Brain pericyte (primary cell): ENCODE measurements at regions not wholly inside any gene's neighbourhood (a gene's known extent, or its start where the extent isn't known, plus 50 kb on each side); places are given as distances from the start of the nearest gene placed in this dataset.

ENCODE experiments used
- DNase-seq: peaks from one replicate; pipeline ENCODE4 v3.0.0-alpha.2; 2012; ENCODE audit warnings: low read depth, low spot score

DNA sequence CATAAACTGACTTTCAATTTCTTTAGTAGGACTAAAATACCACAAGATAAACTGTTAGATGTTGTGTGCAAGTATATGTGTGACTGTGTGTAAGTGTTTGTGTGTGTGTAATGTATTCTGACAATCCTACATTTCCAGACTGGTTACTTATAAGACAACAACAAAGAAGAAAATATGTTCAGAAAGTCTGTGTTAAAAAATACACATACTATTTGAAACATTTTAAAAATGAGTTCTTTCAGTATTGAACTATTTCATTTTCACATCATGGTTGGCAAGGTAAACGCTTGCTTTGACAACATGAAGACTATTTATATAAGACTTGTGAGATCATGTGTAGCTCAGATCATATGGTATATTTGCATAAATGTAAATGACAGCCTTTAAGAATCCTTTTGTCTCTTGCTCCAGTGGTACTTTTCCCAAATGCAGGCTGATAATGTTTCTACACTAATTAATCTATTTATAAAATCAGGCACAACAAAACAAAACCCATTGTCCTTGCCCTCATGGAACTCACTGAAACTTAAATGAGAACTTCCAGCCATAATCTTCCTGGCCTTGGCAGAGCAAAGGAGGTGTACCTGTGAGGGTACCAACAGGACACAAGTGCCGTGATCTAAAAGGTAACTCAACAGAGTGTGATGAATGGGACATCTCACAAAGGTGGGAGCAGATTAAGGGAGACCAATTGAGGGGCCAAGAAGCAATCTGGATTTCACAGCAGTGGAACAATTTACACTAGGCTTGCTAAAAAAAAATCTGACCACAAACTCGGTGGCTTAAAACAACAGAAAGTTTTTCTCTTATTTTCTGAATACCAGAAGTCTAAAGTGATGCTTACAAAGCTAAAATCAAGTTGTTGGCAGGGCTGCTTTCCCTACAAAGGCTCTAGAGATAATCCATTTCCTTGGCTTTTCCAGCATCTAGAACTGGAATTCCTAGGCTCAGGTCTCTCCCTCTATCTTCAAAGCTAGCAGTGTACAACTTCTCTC lies 349.0 kb downstream of the TBC1D4 start:
- no peak for DNase-seq

DNA sequence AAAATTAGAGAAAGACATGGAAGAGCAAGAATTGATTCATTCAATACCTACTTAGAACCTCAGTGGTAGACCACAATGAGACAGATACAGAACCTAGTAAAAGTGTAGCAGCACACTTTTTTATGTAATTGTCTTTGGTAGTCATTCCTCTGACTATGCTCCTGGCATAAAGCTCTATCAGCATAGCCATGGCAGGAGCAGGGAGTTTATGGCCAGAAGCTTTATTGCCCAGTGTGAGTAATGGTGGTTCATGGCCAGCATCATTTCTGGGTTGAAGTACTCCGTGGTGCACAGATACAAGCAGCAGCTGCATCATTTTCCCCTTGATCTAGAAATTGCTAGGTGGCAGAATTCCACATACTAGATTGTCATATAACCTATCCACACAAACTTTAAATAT lies 352.6 kb downstream of the TBC1D4 start:
- DNase-seq = no peak

DNA sequence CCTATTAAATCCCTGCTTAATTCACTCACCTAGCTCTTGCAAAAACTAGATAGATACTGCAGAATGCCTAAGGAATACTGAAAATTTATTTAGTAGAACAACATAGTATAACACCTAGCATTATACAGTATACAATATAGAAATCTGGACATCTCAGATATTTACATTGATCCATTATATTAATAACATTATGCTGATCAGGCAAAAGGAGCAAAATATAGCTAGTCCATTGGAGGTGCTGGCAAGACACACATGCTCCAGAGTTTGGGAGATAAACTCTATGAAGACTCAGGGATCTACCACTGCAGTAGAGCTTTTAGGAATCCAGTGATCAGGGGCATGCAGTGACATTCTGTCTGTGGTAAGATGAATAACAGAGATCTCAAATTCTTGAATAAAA lies 357.6 kb downstream of the TBC1D4 start:
- no peak for DNase-seq

DNA sequence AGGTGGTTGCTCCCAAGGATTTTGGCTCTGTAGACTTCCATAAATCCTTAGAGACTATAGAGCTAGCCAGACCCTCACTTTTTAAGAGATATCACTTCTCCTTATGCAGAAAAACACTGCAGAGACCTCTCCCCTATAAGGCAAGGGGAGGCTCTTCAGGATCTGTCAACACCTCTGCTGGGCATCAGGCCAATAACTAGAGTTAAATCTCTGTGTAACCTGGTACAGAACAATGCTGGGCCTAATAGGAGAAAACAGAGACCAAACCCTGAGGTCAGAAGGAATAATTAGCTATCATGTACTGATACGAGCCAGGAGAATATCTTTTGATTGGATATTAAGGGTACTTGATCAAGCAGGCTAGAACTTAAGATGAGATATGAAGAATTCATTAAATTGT lies 358.5 kb downstream of the TBC1D4 start:
- DNase-seq = no peak

DNA sequence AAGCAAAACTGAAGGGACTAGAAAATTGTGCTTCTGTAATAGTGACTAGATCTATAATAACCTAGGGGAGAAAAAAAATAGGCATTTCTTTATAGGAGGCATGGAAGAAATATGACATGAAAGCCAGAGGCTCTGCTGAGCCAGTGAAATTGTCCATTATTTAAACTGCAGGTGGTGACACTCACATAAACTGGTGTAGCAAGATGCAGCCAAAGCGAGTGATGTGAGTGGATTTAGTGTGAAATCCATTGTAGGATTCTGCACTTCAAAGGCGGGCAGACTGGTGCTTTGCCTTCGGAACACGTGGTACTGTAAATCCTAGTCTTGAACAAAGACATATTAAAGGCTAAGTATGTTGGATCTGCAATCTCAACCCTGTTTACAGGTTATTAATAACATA lies 361.9 kb downstream of the TBC1D4 start:
- no peak for DNase-seq

DNA sequence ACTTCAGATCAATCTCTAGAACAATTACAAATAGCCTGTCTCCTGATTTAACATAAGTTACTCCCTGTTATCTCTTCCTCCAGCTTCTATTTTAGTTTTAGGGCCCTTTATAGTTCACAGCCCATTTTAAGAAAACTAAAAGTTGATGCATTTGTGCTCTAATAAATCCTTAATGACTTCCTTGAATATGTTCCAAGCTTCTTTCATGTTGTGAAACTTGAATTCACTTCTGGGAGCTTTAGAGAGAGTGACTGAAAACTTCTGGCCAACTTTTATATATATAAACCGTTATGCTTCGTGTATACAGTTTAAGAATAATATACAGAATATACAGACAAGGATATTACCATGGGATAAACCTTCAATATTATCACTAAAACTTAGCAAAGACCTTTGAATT lies 366.8 kb downstream of the TBC1D4 start:
- DNase-seq = no peak

DNA sequence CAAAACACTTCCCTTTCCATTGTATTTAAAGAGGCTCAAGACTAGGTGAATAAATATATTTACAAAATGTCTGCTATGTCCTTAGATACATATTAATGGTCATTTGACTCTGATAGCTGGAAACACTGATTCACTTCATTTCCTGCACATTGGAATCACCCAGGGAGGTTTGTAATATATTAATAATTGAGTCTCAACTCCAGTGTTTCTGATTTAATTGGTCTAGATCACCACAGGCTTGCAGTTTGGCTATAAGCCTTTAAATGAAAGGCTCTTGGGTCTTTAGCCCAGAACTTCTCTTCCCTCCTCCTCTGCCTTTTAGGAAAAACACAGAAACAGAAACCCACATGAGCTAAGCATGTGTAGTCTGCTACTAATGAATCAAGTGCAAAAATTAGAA lies 378.0 kb downstream of the TBC1D4 start:
- no peak for DNase-seq

DNA sequence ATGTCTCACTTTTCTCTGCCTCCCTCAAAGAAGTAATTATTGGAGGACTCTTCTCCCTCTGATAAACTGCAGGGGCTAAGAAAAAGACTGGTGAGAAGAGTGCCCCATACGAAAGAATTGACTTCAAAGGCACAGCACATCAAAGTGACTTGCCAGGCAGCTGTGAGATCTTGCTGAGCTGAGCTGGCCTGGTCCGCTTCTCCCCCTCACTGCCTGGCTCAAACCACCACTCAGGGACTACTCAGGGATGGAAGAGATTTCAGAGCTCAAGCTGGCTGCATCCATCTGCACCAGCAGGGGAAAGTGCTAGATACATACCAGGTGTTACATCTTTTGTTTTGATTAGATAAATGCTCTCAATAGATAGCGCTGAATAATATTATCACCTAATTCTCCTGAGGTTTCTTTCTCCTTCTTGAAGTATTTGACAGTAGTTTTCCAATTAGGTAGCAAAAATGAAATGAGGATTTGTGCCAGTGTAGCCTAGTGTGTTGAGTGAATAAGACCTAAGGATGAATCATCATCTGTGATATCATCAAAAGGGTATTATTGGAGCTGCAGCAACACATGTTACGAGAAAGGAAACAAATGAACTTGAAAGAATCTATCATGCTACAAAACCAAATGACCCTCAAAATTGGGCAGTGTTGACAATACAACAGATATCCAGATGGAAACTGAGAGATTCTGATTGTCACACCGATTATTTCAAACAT lies 379.8 kb downstream of the TBC1D4 start:
- no peak for DNase-seq

DNA sequence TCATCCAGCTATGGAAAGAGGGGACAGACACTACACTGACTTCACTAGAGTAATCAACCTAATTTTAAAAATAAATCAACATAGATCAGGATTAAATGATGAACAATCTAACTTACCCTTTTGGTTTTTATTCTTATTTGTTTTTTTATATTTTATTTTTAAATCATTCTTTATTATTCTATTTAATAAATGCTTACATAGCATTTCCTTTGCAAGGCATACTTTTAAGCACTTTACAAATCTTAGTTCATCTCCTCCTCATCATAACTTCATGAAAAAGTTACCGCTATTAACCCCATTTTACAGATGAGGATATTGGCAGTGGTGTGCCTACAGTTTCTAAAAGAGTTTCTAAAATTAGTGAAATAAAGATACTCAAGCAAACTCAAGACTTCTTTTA lies 380.6 kb downstream of the TBC1D4 start:
- DNase-seq = no peak

DNA sequence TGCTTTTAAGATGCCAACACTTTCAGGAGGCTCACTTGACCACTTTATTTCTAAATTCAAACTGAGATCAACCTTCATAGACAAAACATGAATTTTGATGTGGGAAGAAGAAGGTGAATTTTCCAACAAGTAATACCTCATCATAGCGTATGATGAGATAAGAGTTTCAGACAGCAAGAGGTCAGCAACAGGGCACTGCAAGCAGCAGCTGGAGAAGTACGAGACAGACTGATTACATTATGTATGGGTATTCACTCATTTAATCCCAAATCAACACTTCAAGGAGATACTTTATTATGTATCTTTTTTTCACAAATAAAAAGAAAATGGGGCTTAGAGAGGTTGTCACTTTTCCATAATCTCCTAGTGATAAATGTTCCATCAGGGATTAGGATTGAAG lies 389.8 kb downstream of the TBC1D4 start:
- no peak for DNase-seq

DNA sequence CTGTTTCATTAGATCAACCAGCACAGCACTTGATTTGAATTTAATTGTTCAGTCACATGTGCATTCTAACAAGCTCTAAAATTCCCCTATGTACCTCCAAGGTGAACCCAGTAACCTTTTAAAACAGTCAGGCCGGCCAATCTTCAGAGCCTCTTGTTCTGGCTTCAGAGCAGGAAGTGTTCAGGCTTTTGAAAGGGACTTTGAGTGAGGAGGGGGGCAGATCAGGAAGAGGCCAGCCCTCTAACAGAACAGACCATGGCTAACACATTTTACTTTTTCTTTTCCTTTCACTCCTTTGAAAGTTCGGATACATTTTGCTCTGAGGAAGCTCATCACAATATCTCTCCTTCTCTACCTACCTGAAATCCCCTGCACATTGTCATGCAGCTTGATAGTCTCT lies 390.3 kb downstream of the TBC1D4 start:
- no peak for DNase-seq

DNA sequence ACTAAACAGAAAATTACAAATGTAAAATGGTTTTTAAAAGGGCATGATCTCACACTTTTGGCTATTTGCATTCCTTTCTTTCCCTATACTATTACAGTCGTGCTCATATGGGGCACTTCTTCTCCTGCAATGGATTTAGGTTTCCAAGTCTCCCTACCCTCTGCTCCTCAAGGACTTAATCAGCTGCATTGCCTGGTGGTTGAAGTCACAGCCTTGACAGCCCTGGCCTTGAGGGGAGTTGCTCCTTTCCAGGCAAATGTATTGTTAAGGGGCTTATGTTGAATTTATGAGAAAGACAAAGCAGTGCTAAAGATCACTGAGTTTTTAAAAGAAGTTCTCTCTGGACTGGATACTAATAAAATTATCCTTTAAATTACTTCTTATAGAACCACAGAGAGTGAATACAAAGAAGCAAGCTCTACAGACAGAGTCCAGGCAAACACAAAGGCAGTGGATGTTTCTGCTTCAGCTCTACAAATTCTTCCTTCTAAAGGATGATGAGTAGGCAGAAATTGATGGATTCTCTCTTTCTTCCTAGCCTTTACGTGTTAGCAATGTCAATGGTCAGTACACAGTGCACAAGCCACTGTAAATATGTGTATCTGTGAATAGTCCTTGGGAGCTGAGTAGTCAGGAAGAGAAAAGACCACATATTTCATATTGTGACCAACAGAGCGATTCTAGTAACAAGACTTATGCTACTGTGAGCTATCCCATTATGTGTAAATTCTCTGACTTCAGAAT lies 390.9 kb downstream of the TBC1D4 start:
- DNase-seq = no peak

DNA sequence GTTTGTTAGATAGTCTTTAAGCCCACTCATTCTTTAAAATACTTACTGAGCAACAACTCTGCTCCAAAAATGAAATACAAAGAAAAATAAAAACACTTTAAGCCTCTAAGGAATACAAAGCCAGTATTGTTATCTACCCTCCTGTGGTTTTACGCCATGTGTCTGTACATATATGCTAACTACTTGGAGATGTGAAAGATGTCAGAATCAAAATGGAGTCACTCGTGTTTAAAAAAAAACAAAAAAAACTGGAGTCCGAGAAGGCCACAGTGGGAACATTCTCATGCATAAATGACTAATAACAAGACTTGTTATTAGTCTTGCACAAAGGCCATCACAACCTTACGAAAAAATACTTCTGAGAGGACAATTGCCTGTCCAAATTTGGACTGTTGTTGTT lies 393.1 kb downstream of the TBC1D4 start:
- DNase-seq = no peak

DNA sequence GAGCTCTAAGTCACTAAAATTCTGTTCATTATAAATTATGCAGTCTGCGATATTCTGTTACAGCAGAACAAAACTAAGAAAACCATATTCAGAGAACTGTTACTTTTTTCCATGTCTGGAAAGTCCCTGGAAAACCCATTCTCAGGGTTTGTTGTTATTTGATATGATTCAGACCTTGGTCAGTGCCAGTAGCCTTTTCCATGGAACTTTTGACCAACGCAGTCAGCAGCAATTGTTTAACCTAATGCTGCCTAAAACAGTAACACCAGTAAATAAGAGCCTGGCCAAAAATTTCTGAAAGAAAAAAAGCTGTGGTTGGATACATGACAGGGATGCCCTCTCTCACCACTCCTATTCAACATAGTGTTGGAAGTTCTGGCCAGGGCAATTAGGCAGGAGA lies 402.7 kb downstream of the TBC1D4 start:
- no peak for DNase-seq

DNA sequence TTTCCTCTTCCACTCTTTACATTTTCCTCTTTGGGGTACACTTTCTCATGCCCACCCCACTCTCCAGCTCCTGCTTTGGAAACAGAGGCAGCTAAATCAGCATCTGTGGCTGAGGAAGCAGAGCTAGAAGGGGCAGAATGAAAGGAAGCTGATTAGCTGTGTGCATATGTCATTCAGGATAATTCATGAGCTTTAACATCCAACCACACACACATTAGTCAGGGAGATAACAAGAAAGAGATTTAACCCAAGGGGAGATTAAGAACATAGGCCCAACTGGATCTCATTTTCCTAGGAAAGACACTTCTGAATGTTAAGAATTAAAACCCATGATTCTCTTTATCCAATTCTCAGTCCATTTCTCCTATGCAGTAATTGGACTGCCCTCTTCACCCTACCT lies 405.5 kb downstream of the TBC1D4 start:
- DNase-seq = no peak

DNA sequence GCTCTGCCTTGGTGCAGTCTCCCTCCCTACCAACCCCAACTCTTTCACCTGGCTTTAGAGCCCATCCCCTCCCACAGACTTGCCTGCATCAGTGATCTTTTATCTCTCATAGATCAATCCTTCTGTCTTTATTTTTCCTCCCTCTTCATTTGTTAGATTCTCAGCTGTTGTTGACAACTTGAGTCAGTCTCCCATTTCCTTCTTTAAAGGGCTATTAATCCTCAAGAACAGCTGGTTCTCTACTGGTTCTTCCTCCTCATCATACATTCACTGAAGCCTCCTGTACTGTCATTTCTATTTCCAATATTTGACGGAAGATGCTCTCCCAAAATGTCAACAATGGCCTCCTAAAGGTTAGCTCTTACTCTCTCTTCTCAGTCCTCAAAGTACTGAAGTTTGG lies 408.2 kb downstream of the TBC1D4 start:
- no peak for DNase-seq

DNA sequence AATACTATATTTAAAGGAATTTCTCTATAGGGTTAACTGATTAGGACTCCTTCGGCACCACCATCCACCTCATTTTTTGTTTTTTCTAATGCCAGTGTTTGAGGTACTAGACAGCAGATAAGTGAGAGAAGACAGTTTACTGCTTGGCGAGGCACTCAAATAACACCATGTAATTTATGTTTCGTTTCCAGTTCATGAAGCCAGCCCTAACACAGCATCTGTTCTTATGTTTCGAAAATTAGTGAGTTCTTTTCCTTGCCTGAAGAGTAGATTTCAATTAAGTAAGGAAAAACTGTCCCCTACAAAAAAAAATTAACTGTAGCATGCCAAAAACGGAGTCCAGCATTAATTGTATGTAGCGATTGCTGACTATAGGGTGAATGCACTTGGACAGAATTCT lies 409.1 kb downstream of the TBC1D4 start:
- DNase-seq = no peak

DNA sequence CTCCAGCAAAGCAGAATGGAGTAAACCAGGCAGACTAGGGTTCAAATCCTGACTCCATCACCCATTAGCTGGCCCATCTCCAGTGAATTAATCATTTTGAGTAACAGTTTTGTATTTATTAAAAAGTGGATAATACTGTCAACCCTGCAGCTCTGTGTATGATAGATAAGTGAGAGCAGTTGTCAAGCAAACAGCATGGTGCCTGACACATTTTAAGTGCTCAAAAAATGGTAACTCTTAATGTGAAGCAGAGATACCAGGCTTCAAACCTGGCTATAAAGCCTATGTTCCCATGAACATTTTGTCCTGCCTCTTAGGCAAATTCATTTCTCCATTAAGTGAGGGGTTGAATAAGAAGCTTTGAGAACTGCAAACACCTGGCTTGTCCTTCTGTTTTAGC lies 409.6 kb downstream of the TBC1D4 start:
- no peak for DNase-seq

DNA sequence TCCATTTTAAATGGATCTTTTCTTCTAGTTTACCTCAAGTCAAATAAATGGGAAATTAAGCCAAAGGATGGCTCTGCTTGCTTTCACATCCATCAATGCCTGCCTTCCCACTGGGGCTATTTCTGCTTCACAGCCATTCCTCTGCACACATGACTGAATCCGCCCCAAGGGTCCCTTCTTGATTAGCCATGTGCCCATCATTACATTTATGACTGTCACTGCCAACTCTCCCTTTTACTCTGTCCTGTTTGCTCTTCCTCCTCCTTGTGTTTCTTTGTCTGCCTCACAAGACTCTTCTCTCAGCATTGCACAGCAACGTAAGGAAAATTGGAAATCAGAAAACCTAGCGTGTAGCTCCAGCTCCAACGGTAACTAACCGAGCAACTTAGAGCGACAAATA lies 410.2 kb downstream of the TBC1D4 start:
- DNase-seq = no peak

DNA sequence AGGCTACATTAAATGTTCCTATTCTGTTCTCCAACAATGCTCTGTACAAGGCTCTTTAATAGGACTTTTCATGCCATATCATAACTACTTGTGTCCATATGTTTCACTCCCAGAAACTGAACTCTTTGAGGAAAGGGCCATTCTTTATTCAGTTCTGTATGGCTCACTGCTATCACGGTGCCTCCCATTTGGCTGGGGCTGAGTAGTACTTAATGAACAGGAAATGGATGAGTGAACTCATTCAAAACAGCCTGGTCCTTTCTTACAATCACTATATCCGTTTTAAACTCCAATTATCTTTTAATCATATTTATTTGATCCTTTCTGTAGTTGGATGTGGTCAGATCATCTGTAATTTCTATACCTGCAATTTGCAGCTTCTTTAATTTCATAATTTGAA lies 410.6 kb downstream of the TBC1D4 start:
- no peak for DNase-seq

DNA sequence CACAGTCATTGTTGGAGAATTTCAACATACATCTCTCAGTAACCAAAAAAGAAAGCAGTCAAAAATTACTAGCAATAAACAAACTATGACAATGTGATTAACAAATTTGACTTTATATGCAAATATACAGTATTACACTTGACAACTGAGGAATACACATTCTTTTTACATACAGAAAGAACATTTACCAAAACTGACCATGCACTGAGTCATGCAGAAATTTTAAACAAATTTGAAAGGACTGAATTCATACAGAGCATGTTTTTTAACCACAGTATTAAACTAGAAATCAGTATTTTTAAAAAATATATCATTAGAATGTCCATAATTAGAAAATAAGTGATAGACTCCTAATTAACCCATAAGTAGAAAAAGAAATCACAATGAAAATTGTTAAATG lies 420.1 kb downstream of the TBC1D4 start:
- DNase-seq = no peak

DNA sequence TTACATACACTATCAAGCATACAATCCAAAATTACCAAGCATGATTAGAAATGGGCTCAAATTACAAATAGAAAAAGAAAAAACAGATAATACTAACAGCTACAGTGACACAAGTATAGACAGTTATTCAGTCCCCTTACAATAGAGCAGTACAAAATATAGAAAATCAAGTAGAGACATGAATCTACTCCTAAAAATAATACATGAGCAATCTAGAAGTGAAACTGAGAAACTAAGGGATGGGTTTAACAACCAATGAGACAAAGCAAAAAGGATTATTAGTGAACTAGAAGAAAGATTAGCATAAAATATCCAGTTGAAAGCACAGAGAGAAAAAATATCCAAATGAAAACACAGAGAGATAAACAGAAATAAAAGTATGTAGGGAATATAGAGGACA lies 426.7 kb downstream of the TBC1D4 start:
- DNase-seq = no peak
